ENCODE measurements at regions not wholly inside any gene's neighbourhood (a gene's known extent, or its start where the extent isn't known, plus 50 kb on each side); places are given as distances from the start of the nearest gene placed in this dataset.

DNA sequence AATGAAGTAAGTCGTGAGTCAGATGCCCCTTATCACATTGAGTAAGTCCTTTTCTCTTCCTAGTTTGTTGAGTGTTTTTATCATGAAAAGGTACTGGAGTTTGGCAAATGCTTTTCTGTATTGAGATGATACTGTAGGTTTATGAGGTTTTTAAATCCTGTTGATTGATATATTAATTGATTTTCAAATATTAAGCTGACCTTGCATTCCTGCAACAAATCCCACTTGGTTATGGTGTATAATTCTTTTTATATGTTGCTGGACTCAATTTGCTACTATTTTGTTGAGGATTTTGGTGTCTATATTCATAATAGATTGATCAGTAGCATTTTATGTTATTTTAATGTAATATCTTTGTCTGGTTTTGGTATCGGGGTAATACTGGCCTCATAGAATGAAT, 81.0 kb upstream of the BNC2 start:
- DNase-seq: no peak

GRCh38 chr9:16950051-16950450, 79.6 kb upstream of the BNC2 start:
- no peak for DNase-seq

- DNase-seq: no peak
These were observed 60.1 kb upstream of the BNC2 start for GRCh38 chr9:16930578-16930977.

DNA sequence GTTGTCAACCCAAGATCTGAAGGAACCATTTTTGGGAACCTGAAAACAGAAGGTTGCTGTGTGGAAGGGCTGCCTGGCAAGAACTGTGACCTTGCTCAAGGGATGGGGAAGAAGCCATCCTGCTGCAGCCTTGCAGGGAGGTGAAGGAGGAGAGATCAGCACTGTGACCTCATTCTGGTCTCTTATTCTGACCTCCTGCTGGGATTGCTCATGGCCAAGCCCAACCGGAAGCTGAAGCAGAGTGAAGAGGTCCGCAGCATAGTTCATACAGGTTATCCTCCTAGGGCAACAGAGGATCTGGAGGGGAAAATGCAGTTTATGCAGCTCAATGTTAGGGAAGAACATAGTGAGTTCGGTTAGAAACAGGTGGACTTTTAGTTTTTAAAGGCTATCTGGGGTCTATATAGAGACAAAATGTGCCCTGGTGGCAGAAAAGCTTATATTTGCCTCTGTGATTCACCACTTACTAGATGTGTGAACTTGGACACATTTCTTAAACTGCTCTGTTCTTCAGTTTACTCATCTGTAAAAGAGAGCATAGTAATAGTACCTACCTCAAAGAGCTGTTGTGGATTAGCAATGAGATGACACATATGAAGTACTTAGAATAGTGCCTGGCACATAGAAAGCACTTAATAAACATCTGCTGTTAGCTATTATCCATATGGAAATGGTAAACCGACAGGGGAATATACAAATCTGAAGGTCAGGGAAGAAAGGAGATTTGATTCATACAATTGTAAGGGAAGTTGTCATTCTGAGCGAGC, 57.9 kb upstream of the BNC2 start:
- DNase-seq: no peak

GRCh38 chr9:16925426-16925825, 55.0 kb upstream of the BNC2 start:
- no peak for DNase-seq

DNA sequence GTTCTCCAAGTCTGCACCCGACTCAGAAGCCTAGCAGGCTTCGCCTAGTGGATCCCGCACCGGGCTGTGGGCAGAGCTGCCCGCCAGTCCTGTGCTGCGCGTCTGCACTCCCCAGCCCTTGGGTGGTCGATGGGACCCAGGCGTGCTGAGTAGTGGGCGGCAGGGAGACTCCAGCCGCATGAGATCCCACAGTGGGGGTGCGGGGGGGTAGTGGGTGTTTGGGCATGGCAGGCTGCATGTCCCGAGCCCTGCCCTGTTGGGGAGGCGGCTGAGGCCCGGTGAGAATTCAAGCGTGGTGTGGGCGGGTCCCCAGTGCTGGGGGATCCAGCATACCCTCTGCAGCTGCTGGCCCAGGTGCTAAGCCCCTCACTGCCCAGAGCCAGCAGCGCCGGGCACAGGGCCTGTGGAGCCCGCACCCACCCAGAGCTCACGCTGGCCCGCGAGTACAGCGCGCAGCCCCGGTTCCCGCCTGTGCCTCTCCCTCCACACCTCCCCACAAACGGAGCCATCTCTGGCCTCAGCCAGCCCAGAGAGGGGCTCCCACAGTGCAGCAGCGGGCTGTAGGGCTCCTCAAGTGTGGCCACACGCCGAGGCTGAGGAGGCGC, 53.9 kb upstream of the BNC2 start:
- no peak for DNase-seq

DNA sequence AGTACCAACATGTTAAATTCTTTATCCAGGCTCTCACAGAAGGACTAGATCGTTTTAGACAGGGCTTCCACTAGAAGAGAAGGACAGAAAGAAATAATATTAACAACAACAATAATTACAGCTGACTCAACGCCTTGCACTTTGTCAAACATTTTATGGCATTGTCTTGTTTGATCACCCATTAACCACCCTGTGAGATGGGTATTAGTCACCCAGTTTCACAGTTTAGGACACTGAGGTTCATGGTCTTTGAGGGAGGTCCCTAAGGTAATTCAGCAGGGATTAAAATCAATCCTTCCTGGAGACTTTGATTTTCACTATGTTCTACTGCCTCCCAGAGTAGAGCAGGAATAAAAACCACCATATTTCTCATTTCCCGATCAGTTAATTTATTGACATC, 51.4 kb upstream of the BNC2 start:
- DNase-seq: no peak
